SJSA1 (cell line): ENCODE measurements at regions not wholly inside any gene's neighbourhood (a gene's known extent, or its start where the extent isn't known, plus 50 kb on each side); places are given as distances from the start of the nearest gene placed in this dataset.
A peak's percentile ranks its signal among the peaks of the same experiment; 100 is the strongest.

Experiments used
- DNase-seq, 2 experiments: peaks; one replicate each; pipeline ENCODE4 v3.0.0-alpha.2; 2015 to 2020; ENCODE audit warnings: low spot score in 2 of 2, low read depth in 1 of 2
- H3K27ac ChIP-seq: fragments of 250-450 bp; sonication (Bioruptor Pico); 2 replicates; pipeline ENCODE4 v1.5.1; 2020; ENCODE audit warnings: mild to moderate bottlenecking, moderate library complexity
- H3K27me3 ChIP-seq: fragments of 250-450 bp; sonication (Bioruptor Pico); replicated peaks from 2 replicates; pipeline ENCODE4 v1.5.1; 2020; ENCODE audit warnings: mild to moderate bottlenecking, moderate library complexity
- H3K36me3 ChIP-seq: fragments of 250-450 bp; sonication (Bioruptor Pico); 2 replicates; pipeline ENCODE4 v1.5.1; 2020; ENCODE audit warnings: mild to moderate bottlenecking
- H3K4me1 ChIP-seq: fragments of 250-450 bp; sonication (Bioruptor Pico); replicated peaks from 2 replicates; pipeline ENCODE4 v1.6.1; 2021; ENCODE audit warnings: mild to moderate bottlenecking
- H3K4me3 ChIP-seq: fragments of 250-450 bp; sonication (Bioruptor Pico); 2 replicates; pipeline ENCODE4 v1.5.1; 2020; ENCODE audit warnings: mild to moderate bottlenecking
- H3K9me3 ChIP-seq: fragments of 250-450 bp; sonication (Bioruptor Pico); replicated peaks from 2 replicates; pipeline ENCODE4 v1.5.1; 2020; ENCODE audit warnings: mild to moderate bottlenecking

- Histone ChIP-seq H3K4me1 (peaks cover 34% of the 10 kb centered on the region), H3K9me3 (no peaks in the 10 kb centered on the region), H3K27ac (no peak overlapping the region), H3K4me3 (no peak overlapping the region), H3K27me3 (no peaks in the 10 kb centered on the region), H3K36me3 (no peaks in the 10 kb centered on the region)
- DNase-seq: no peak
These were observed 194.9 kb downstream of the REEP3 start for GRCh38 chr10:63716016-63716580.

GRCh38 chr10:63717027-63717715 is 196.0 kb downstream of the REEP3 start:
- peaks cover 24% of the 10 kb centered on the region for H3K4me1 ChIP-seq

GRCh38 chr10:63718006-63718405 is 196.8 kb downstream of the REEP3 start:
- Histone ChIP-seq H3K4me1 (peaks cover 15% of the 10 kb centered on the region), H3K9me3 (no peaks in the 10 kb centered on the region), H3K4me3 (no peak overlapping the region), H3K36me3 (no peaks in the 10 kb centered on the region), H3K27me3 (no peaks in the 10 kb centered on the region), H3K27ac (no peak overlapping the region)
- DNase-seq: no peak

More at GRCh38 chr10:63717027-63717715, 196.0 kb downstream of the REEP3 start:
- DNase-seq: peak in 1 of 2 experiments; percentile 12
- no peaks in the 10 kb centered on the region for H3K27me3 ChIP-seq
- H3K4me3 ChIP-seq: no peak overlapping the region
- H3K9me3 ChIP-seq: no peaks in the 10 kb centered on the region
- H3K36me3 ChIP-seq: no peaks in the 10 kb centered on the region
- H3K27ac ChIP-seq: no peak overlapping the region

- H3K27ac ChIP-seq: no peak overlapping the region
- no peaks in the 10 kb centered on the region for H3K27me3 ChIP-seq
- no peak for DNase-seq
- peaks cover 11% of the 10 kb centered on the region for H3K4me1 ChIP-seq
- H3K36me3 ChIP-seq: no peaks in the 10 kb centered on the region
- H3K4me3 ChIP-seq: no peak overlapping the region
- H3K9me3 ChIP-seq: no peaks in the 10 kb centered on the region
These were observed 197.2 kb downstream of the REEP3 start for GRCh38 chr10:63718421-63718820.

- no peak overlapping the region for H3K4me3 ChIP-seq
- H3K4me1 ChIP-seq: peaks cover 7% of the 10 kb centered on the region
- no peaks in the 10 kb centered on the region for H3K36me3 ChIP-seq
These were observed 198.1 kb downstream of the REEP3 start for GRCh38 chr10:63719226-63719856.

GRCh38 chr10:63720072-63720537 is 198.9 kb downstream of the REEP3 start:
- Histone ChIP-seq H3K4me3 (no peak overlapping the region), H3K4me1 (peaks cover 7% of the 10 kb centered on the region), H3K27me3 (no peaks in the 10 kb centered on the region), H3K36me3 (no peaks in the 10 kb centered on the region), H3K27ac (no peak overlapping the region), H3K9me3 (no peaks in the 10 kb centered on the region)
- peak in 1 of 2 experiments; percentile 48 for DNase-seq

More at GRCh38 chr10:63719226-63719856, 198.1 kb downstream of the REEP3 start:
- H3K9me3 ChIP-seq: no peaks in the 10 kb centered on the region
- H3K27ac ChIP-seq: no peak overlapping the region
- no peak for DNase-seq
- no peaks in the 10 kb centered on the region for H3K27me3 ChIP-seq

- no peaks in the 10 kb centered on the region for H3K9me3 ChIP-seq
- H3K4me1 ChIP-seq: peaks cover 7% of the 10 kb centered on the region
- no peaks in the 10 kb centered on the region for H3K27me3 ChIP-seq
- H3K27ac ChIP-seq: no peak overlapping the region
- no peak overlapping the region for H3K4me3 ChIP-seq
- no peaks in the 10 kb centered on the region for H3K36me3 ChIP-seq
- DNase-seq: no peak
These were observed 199.5 kb downstream of the REEP3 start for GRCh38 chr10:63720676-63721075.

GRCh38 chr10:63722537-63722936 is 201.3 kb downstream of the REEP3 start:
- no peak for DNase-seq
- no peaks in the 10 kb centered on the region for H3K36me3 ChIP-seq

GRCh38 chr10:63723320-63723719 is 202.1 kb downstream of the REEP3 start:
- Histone ChIP-seq H3K9me3 (no peaks in the 10 kb centered on the region), H3K36me3 (no peaks in the 10 kb centered on the region), H3K27me3 (peaks cover 11% of the 10 kb centered on the region; the same call in 1 of the 2 replicates), H3K27ac (no peak overlapping the region), H3K4me3 (no peak overlapping the region), H3K4me1 (peaks cover under 1% of the 10 kb centered on the region)
- no peak for DNase-seq

More at GRCh38 chr10:63722537-63722936, 201.3 kb downstream of the REEP3 start:
- H3K27ac ChIP-seq: no peak overlapping the region
- peaks cover 7% of the 10 kb centered on the region for H3K4me1 ChIP-seq
- peaks cover 6% of the 10 kb centered on the region; the same call in 1 of the 2 replicates for H3K27me3 ChIP-seq
- no peak overlapping the region for H3K4me3 ChIP-seq
- H3K9me3 ChIP-seq: no peaks in the 10 kb centered on the region

GRCh38 chr10:63723741-63724140 is 202.5 kb downstream of the REEP3 start:
- DNase-seq: no peak
- H3K4me3 ChIP-seq: no peak overlapping the region
- H3K4me1 ChIP-seq: no peaks in the 10 kb centered on the region
- no peak overlapping the region for H3K27ac ChIP-seq
- no peaks in the 10 kb centered on the region for H3K9me3 ChIP-seq
- H3K36me3 ChIP-seq: no peaks in the 10 kb centered on the region
- peaks cover 11% of the 10 kb centered on the region; the same call in 1 of the 2 replicates for H3K27me3 ChIP-seq

- H3K36me3 ChIP-seq: no peaks in the 10 kb centered on the region
- DNase-seq: no peak
- H3K27ac ChIP-seq: no peak overlapping the region
- peaks cover 11% of the 10 kb centered on the region; the same call in 1 of the 2 replicates for H3K27me3 ChIP-seq
- H3K9me3 ChIP-seq: no peaks in the 10 kb centered on the region
- H3K4me1 ChIP-seq: no peaks in the 10 kb centered on the region
- no peak overlapping the region for H3K4me3 ChIP-seq
These were observed 203.7 kb downstream of the REEP3 start for GRCh38 chr10:63724922-63725321.

- Histone ChIP-seq H3K4me3 (no peak overlapping the region), H3K4me1 (no peaks in the 10 kb centered on the region), H3K27ac (no peak overlapping the region), H3K36me3 (no peaks in the 10 kb centered on the region), H3K9me3 (no peaks in the 10 kb centered on the region), H3K27me3 (peaks cover 11% of the 10 kb centered on the region; the same call in 1 of the 2 replicates)
- DNase-seq: no peak
These were observed 205.7 kb downstream of the REEP3 start for GRCh38 chr10:63726867-63727266.

- Histone ChIP-seq H3K27me3 (peaks cover 11% of the 10 kb centered on the region; the same call in 1 of the 2 replicates), H3K27ac (no peak overlapping the region), H3K4me3 (no peak overlapping the region), H3K9me3 (no peaks in the 10 kb centered on the region), H3K36me3 (no peaks in the 10 kb centered on the region), H3K4me1 (no peaks in the 10 kb centered on the region)
- no peak for DNase-seq
These were observed 206.4 kb downstream of the REEP3 start for GRCh38 chr10:63727636-63728035.

GRCh38 chr10:63735305-63735704 is 214.1 kb downstream of the REEP3 start:
- H3K27me3 ChIP-seq: no peaks in the 10 kb centered on the region
- H3K4me1 ChIP-seq: no peaks in the 10 kb centered on the region
- H3K27ac ChIP-seq: no peak overlapping the region
- H3K4me3 ChIP-seq: no peak overlapping the region
- no peaks in the 10 kb centered on the region for H3K9me3 ChIP-seq
- no peaks in the 10 kb centered on the region for H3K36me3 ChIP-seq
- DNase-seq: no peak
